OCI-LY1 (cell line): ENCODE measurements at regions not wholly inside any gene's neighbourhood (a gene's known extent, or its start where the extent isn't known, plus 50 kb on each side); places are given as distances from the start of the nearest gene placed in this dataset.

Source experiments
- H2AFZ ChIP-seq: fragments of 200-600 bp; sonication (generic), shearing (Covaris generic); 2 replicates; pipeline ENCODE4 v1.6.0; 2014; ENCODE audit warnings: antibody characterized with exemption, mild to moderate bottlenecking, low read length
- H3F3A ChIP-seq: fragments of 200-600 bp; sonication (generic), shearing (Covaris generic); 2 replicates; pipeline ENCODE4 v1.6.0; 2014; ENCODE audit warnings: mild to moderate bottlenecking, antibody characterized with exemption, low read length, moderate library complexity; ENCODE audit not compliant: insufficient read depth
- H3K27ac ChIP-seq: fragments of 200-600 bp; sonication (generic); 2 replicates; pipeline ENCODE4 v1.5.1; 2014; ENCODE audit warnings: low read length, mixed run types, mild to moderate bottlenecking, low read depth; ENCODE audit not compliant: poor library complexity, severe bottlenecking
- H3K27me3 ChIP-seq: fragments of 200-600 bp; sonication (generic); 2 replicates; pipeline ENCODE4 v1.6.0; 2014; ENCODE audit warnings: antibody characterized with exemption, mild to moderate bottlenecking, low read length, moderate library complexity; ENCODE audit not compliant: insufficient read depth
- H3K36me3 ChIP-seq: fragments of 200-600 bp; sonication (generic); 2 replicates; pipeline ENCODE4 v1.6.1; 2014; ENCODE audit warnings: mild to moderate bottlenecking, antibody characterized with exemption, low read length, moderate library complexity, mixed read lengths; ENCODE audit not compliant: insufficient read depth
- H3K4me1 ChIP-seq: fragments of 200-600 bp; sonication (generic); 2 replicates; pipeline ENCODE4 v1.5.1; 2014; ENCODE audit warnings: mild to moderate bottlenecking, low read length, moderate library complexity; ENCODE audit not compliant: insufficient read depth, severe bottlenecking
- H3K4me2 ChIP-seq: fragments of 200-600 bp; sonication (generic), shearing (Covaris generic); 2 replicates; pipeline ENCODE4 v1.6.1; 2014; ENCODE audit warnings: low read length
- H3K4me3 ChIP-seq: fragments of 200-600 bp; sonication (generic); 2 replicates; pipeline ENCODE4 v1.5.1; 2014; ENCODE audit warnings: low read length, low read depth, mild to moderate bottlenecking, mixed read lengths; ENCODE audit not compliant: poor library complexity, severe bottlenecking
- H3K79me2 ChIP-seq: fragments of 200-600 bp; shearing (Covaris generic); 2 replicates; pipeline ENCODE4 v1.6.1; 2016; ENCODE audit warnings: mixed run types, low read length, mixed read lengths; ENCODE audit not compliant: insufficient read depth
- H3K9ac ChIP-seq: fragments of 200-600 bp; sonication (generic), shearing (Covaris generic); 2 replicates; pipeline ENCODE4 v1.6.1; 2014; ENCODE audit warnings: mild to moderate bottlenecking, low read length, mixed read lengths
- H3K9me2 ChIP-seq: fragments of 200-600 bp; sonication (generic), shearing (Covaris generic); 2 replicates; pipeline ENCODE4 v1.6.1; 2014; ENCODE audit warnings: low read depth, mild to moderate bottlenecking, low read length, mixed read lengths
- H3K9me3 ChIP-seq: fragments of 200-600 bp; shearing (Covaris generic); 2 replicates; pipeline ENCODE4 v1.6.1; 2014; ENCODE audit warnings: low read length, mixed read lengths
- H4K20me1 ChIP-seq: fragments of 200-600 bp; sonication (generic), shearing (Covaris generic); 2 replicates; pipeline ENCODE4 v1.6.0; 2016; ENCODE audit warnings: mild to moderate bottlenecking, low read length; ENCODE audit not compliant: insufficient read depth
- EZH2 ChIP-seq: fragments of 200-600 bp; sonication (generic), shearing (Covaris generic); IDR thresholded peaks from 2 replicates; pipeline ENCODE4 v1.8.0; 2017; ENCODE audit warnings: borderline replicate concordance, mixed run types, mild to moderate bottlenecking, antibody characterized with exemption, low read length, moderate library complexity, mixed read lengths
- TF ChIP-seq, protein P1 (sequence below): fragments of 200-600 bp; sonication (generic), shearing (Covaris generic); IDR thresholded peaks from 2 replicates; pipeline ENCODE4 v1.5.1; 2017; ENCODE audit warnings: mild to moderate bottlenecking, antibody characterized with exemption, low read length, moderate library complexity, mixed read lengths

DNA sequence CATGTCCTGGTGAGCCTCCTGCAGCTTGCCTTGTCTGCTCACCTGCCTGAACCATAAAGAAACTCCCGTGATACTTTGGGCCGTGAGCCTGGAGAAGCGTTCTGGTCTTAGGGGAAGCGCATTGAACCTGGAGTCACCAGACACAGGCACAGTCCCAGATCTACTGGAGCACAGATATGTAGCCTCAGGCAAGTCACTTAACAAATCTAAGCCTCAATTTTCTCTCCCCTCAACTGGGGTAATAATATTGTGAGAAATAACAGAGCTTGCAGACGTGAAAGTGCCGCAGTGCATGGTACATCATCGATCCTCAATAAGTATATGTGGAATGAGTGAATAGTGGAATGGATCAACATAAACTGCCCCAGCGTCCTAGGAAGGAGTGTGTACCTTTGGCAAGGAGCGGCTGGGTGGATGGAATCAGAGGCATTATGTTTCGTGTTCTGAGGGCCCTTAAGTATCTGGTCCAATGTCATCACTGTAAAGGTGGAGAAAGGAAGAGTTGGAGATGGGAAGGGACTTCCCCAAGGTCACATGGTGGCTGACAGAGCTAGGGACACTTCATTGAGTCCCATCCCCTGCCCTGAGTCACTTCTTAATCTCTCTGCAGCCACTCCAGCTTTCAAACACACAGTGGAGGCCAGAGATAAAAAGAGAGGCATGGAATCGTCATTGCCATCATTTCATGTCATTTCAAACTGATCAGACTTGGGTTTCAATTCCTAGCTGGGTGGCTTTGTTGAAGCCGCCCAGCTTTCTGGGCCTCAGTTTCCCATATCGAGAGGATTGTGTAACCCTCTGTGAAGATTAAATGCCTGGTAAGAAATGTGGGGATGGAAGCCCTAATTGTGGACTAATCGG is 172.4 kb downstream of the DDX1 start:
- Histone ChIP-seq H3K4me1 (no peaks in the 10 kb centered on the region), H3F3A (no peaks in the 10 kb centered on the region), H3K36me3 (no peaks in the 10 kb centered on the region), H2AFZ (no peak overlapping the region), H3K27ac (no peak overlapping the region), H3K27me3 (peaks cover 3% of the 10 kb centered on the region; the same call in 1 of the 2 replicates), H4K20me1 (no peaks in the 10 kb centered on the region), H3K4me3 (no peak overlapping the region), H3K4me2 (no peak overlapping the region), H3K9ac (no peak overlapping the region), H3K9me3 (no peaks in the 10 kb centered on the region), H3K79me2 (no peaks in the 10 kb centered on the region), H3K9me2 (no peaks in the 10 kb centered on the region)
- no peak for TF ChIP-seq EZH2
- TF ChIP-seq, protein P1, sequence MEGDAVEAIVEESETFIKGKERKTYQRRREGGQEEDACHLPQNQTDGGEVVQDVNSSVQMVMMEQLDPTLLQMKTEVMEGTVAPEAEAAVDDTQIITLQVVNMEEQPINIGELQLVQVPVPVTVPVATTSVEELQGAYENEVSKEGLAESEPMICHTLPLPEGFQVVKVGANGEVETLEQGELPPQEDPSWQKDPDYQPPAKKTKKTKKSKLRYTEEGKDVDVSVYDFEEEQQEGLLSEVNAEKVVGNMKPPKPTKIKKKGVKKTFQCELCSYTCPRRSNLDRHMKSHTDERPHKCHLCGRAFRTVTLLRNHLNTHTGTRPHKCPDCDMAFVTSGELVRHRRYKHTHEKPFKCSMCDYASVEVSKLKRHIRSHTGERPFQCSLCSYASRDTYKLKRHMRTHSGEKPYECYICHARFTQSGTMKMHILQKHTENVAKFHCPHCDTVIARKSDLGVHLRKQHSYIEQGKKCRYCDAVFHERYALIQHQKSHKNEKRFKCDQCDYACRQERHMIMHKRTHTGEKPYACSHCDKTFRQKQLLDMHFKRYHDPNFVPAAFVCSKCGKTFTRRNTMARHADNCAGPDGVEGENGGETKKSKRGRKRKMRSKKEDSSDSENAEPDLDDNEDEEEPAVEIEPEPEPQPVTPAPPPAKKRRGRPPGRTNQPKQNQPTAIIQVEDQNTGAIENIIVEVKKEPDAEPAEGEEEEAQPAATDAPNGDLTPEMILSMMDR = no peak

DNA sequence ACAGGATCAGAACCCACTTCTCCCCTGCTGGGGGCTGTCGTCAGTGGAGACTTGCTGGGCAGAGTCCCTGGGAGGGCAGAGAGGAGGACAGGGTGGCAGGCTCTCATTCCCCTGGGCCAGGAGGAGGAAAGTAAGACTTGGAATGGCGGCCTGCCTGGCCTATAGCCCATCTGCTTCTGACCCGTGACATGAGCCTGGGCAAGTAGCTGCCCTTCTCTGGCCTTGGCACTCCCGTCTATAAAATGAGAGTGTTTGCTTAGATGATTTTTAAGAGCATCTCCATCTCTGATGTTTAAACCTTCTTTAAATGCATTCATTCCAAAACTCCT is 173.0 kb downstream of the DDX1 start:
- Histone ChIP-seq H4K20me1 (no peaks in the 10 kb centered on the region), H3K27me3 (peaks cover 3% of the 10 kb centered on the region; the same call in 1 of the 2 replicates), H3K9me3 (no peaks in the 10 kb centered on the region), H3K27ac (no peak overlapping the region), H3K9ac (no peak overlapping the region), H3K79me2 (no peaks in the 10 kb centered on the region), H3K4me3 (no peak overlapping the region), H3K4me1 (no peaks in the 10 kb centered on the region), H3K9me2 (no peaks in the 10 kb centered on the region), H3K4me2 (no peak overlapping the region), H3K36me3 (no peaks in the 10 kb centered on the region), H2AFZ (no peak overlapping the region), H3F3A (no peaks in the 10 kb centered on the region)
- TF ChIP-seq, protein P1 = no peak
- TF ChIP-seq EZH2 = no peak

DNA sequence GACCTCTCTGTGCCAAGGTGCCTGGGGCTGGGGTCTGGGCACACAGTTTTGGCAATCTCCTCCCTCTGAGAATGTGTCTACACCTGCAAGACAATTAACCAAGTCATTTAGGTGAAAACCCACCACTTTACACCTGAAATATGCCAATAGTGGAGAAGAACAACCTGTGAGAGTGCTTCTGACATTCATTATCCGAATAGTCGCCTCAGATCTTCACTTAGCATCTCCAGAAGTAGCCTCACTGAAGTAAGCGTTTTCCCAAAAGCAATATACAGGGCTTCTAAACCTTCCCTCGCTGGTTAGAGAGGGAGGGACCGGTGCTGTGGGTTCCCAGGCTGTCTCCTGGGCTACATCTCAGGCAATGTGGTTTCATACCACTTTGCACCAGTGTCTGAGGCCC is 173.5 kb downstream of the DDX1 start:
- no peaks in the 10 kb centered on the region for H3K79me2 ChIP-seq
- H3K4me3 ChIP-seq = no peak overlapping the region
- H2AFZ ChIP-seq = no peak overlapping the region
- no peaks in the 10 kb centered on the region for H3K36me3 ChIP-seq
- H3K9me3 ChIP-seq = no peaks in the 10 kb centered on the region
- no peak overlapping the region for H3K9ac ChIP-seq
- H3K27ac ChIP-seq = no peak overlapping the region
- H3K4me1 ChIP-seq = no peaks in the 10 kb centered on the region
- no peaks in the 10 kb centered on the region for H3K9me2 ChIP-seq
- no peaks in the 10 kb centered on the region for H4K20me1 ChIP-seq
- no peak overlapping the region for H3K4me2 ChIP-seq
- no peaks in the 10 kb centered on the region for H3F3A ChIP-seq
- H3K27me3 ChIP-seq = peaks cover 3% of the 10 kb centered on the region; the same call in 1 of the 2 replicates
- TF ChIP-seq, protein P1 = no peak
- no peak for TF ChIP-seq EZH2
